ENCODE measurements at regions not wholly inside any gene's neighbourhood (a gene's known extent, or its start where the extent isn't known, plus 50 kb on each side); places are given as distances from the start of the nearest gene placed in this dataset.

GRCh38 chr2:160687629-160688028 lies 194.0 kb upstream of the RBMS1 start:
- H3K9me3 ChIP-seq (replicated peaks in 1 of 3), result no peaks in the 10 kb centered on the region
- TF ChIP-seq CTCF (IDR thresholded peaks at IDR 0.05), result no peak
- no peak for TF ChIP-seq POLR2A (IDR thresholded peaks at IDR 0.05)
- H3K4me3 ChIP-seq, result no peak overlapping the region
- no peak for DNase-seq
- 65 to 70% (median 67%) methylated on average over 7 of the region's 7 CpGs for WGBS, 4 donors
- no peaks in the 10 kb centered on the region for H3K4me1 ChIP-seq (replicated peaks in 1 of 2)
- H3K27me3 ChIP-seq, result no peaks in the 10 kb centered on the region
- intact Hi-C loops (cut with DNase I), result no loop called here
- no peak overlapping the region for H3K27ac ChIP-seq
- H3K36me3 ChIP-seq (replicated peaks in 1 of 2), result no peaks in the 10 kb centered on the region

GRCh38 chr2:160689441-160689840 lies 195.8 kb upstream of the RBMS1 start:
- intact Hi-C loops (cut with DNase I), result no loop called here
- WGBS, 4 donors, result 70 to 88% (median 78%) methylated on average over 1 of the region's 1 CpG
- Histone ChIP-seq H3K27ac (no peak overlapping the region), H3K27me3 (no peaks in the 10 kb centered on the region), H3K4me3 (no peak overlapping the region), H3K4me1 (replicated peaks in 1 of 2) (no peaks in the 10 kb centered on the region), H3K9me3 (replicated peaks in 1 of 3) (no peaks in the 10 kb centered on the region), H3K36me3 (replicated peaks in 1 of 2) (no peaks in the 10 kb centered on the region)
- no peak for TF ChIP-seq CTCF (IDR thresholded peaks at IDR 0.05)
- TF ChIP-seq POLR2A (IDR thresholded peaks at IDR 0.05), result no peak
- DNase-seq, result no peak

- H3K9me3 ChIP-seq (replicated peaks in 1 of 3), result no peaks in the 10 kb centered on the region
- TF ChIP-seq POLR2A (IDR thresholded peaks at IDR 0.05) (no peak), CTCF (IDR thresholded peaks at IDR 0.05) (no peak)
- no peaks in the 10 kb centered on the region for H3K27me3 ChIP-seq
- intact Hi-C loops (cut with DNase I), result no loop called here
- H3K4me1 ChIP-seq (replicated peaks in 1 of 2), result no peaks in the 10 kb centered on the region
- H3K36me3 ChIP-seq (replicated peaks in 1 of 2), result no peaks in the 10 kb centered on the region
- no peak overlapping the region for H3K4me3 ChIP-seq
- WGBS, 4 donors, result 74 to 89% (median 85%) methylated on average over 2 of the region's 2 CpGs
- DNase-seq, result no peak
- H3K27ac ChIP-seq, result no peak overlapping the region
Measured at GRCh38 chr2:160694221-160694620, 200.6 kb upstream of the RBMS1 start.

GRCh38 chr2:160694631-160695030 lies 201.0 kb upstream of the RBMS1 start:
- H3K9me3 ChIP-seq (replicated peaks in 1 of 3), result no peaks in the 10 kb centered on the region
- no peaks in the 10 kb centered on the region for H3K36me3 ChIP-seq (replicated peaks in 1 of 2)
- H3K4me3 ChIP-seq, result no peak overlapping the region
- H3K27ac ChIP-seq, result no peak overlapping the region
- H3K4me1 ChIP-seq (replicated peaks in 1 of 2), result no peaks in the 10 kb centered on the region
- 30 to 64% (median 40%) methylated on average over 1 to 2 of the region's 2 CpGs for WGBS, 4 donors
- intact Hi-C loops (cut with DNase I), result no loop called here
- H3K27me3 ChIP-seq, result no peaks in the 10 kb centered on the region
- no peak for DNase-seq
- TF ChIP-seq POLR2A (IDR thresholded peaks at IDR 0.05) (no peak), CTCF (IDR thresholded peaks at IDR 0.05) (no peak)
